ENCODE measurements at regions not wholly inside any gene's neighbourhood (a gene's known extent, or its start where the extent isn't known, plus 50 kb on each side); places are given as distances from the start of the nearest gene placed in this dataset.

DNA sequence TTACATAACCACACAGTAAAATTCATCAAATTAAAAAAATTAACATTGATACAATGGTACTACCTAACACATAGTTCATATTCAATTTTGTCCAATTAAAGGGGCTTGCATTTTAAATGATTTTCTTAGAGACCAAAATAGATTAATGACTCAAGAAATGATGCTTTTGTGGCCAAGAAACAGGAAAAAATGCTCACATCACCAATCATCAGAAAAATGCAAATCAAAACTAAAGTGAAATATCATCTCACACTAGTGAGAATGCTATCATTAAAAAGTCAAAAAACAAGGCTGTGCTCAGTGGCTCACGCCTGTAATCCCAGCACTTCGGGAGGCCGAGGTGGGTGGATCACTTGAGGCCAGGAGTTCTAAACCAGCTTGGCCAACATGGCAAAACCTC lies 235.6 kb downstream of the PIK3C3 start:
- no peaks in the 10 kb centered on the region for H3K9me3 ChIP-seq (ENCODE audit: control insufficient read depth, insufficient read depth, low read length)
- no peaks in the 10 kb centered on the region for H3K36me3 ChIP-seq (ENCODE audit: control insufficient read depth, low read length)

DNA sequence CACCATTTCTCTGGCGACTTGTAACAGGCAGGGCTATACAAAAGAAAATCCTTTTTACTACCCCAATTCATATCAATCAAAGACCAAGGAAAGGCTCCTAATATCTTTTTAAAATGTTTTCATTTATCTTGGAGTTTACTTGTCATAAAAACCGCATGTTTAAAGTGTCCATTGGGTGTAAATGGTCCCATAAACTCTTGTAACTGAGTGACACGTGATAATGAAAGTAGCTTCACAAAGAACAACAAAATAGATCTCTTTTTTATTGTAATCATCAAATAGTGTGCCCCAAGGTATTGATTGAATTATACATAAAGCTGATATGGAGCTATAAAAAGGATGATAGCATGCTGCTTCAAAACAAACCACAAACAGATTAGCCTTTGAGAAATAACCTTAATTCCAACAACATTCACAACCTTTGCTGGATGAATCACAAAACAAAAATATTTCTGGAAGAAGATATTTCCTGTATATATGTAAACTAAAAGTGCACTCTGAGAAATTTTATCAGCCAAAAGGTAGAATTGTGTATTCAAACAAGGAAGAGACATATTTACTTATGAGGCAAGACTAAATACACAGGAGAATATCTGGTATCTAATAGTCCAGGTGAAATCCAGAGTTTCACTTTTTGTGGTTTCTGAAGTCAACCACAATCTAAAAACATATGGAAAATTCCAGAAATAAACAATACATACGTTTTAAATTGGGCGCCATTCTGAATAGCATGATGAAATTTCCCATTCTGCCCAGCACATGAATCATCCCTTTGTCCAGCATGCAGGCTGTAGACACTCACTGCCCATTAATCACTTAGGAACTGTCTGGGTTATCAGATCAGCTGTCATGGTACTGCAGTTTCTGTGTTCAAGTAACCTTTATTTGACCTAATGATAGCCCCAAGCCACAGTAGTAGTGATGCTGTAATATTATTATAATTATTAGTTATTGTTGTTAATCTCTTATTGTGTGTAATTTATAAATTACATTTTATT lies 237.5 kb downstream of the PIK3C3 start:
- Histone ChIP-seq H4K20me1 (ENCODE audit: control insufficient read depth, insufficient read depth, low read depth, low read length) (no peaks in the 10 kb centered on the region), H3K9me2 (replicated peaks; ENCODE audit: control insufficient read depth, low read length) (no peaks in the 10 kb centered on the region), H3K36me3 (ENCODE audit: control insufficient read depth, low read length) (no peaks in the 10 kb centered on the region), H3K27ac (ENCODE audit: low read depth, low read length) (no peak overlapping the region), H3K79me2 (ENCODE audit: control insufficient read depth, low read length) (no peaks in the 10 kb centered on the region), H3K4me3 (ENCODE audit: low read length) (no peak overlapping the region), H3K4me1 (ENCODE audit: control insufficient read depth, low read length) (no peaks in the 10 kb centered on the region), H3F3A (ENCODE audit: control insufficient read depth, insufficient read depth) (no peaks in the 10 kb centered on the region), H3K4me2 (ENCODE audit: low read length) (no peak overlapping the region), H3K27me3 (ENCODE audit: control insufficient read depth, low read length) (no peaks in the 10 kb centered on the region), H3K9me3 (ENCODE audit: control insufficient read depth, insufficient read depth, low read length) (no peaks in the 10 kb centered on the region)
- no peak for TF ChIP-seq EZH2phosphoT487 (IDR thresholded peaks at IDR 0.05; ENCODE audit: borderline replicate concordance, low read length)
- TF ChIP-seq, protein P1, sequence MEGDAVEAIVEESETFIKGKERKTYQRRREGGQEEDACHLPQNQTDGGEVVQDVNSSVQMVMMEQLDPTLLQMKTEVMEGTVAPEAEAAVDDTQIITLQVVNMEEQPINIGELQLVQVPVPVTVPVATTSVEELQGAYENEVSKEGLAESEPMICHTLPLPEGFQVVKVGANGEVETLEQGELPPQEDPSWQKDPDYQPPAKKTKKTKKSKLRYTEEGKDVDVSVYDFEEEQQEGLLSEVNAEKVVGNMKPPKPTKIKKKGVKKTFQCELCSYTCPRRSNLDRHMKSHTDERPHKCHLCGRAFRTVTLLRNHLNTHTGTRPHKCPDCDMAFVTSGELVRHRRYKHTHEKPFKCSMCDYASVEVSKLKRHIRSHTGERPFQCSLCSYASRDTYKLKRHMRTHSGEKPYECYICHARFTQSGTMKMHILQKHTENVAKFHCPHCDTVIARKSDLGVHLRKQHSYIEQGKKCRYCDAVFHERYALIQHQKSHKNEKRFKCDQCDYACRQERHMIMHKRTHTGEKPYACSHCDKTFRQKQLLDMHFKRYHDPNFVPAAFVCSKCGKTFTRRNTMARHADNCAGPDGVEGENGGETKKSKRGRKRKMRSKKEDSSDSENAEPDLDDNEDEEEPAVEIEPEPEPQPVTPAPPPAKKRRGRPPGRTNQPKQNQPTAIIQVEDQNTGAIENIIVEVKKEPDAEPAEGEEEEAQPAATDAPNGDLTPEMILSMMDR (IDR thresholded peaks at IDR 0.05; ENCODE audit: low read depth, low read length, poor library complexity, severe bottlenecking) = no peak

More for the DNA sequence above, 235.6 kb downstream of the PIK3C3 start:
- H3K9me2 ChIP-seq (replicated peaks; ENCODE audit: control insufficient read depth, low read length) = no peaks in the 10 kb centered on the region
- H3K4me1 ChIP-seq (ENCODE audit: control insufficient read depth, low read length) = no peaks in the 10 kb centered on the region
- no peaks in the 10 kb centered on the region for H4K20me1 ChIP-seq (ENCODE audit: control insufficient read depth, insufficient read depth, low read depth, low read length)
- TF ChIP-seq, protein P1 (IDR thresholded peaks at IDR 0.05; ENCODE audit: low read depth, low read length, poor library complexity, severe bottlenecking) = no peak
- TF ChIP-seq EZH2phosphoT487 (IDR thresholded peaks at IDR 0.05; ENCODE audit: borderline replicate concordance, low read length) = no peak
- H3F3A ChIP-seq (ENCODE audit: control insufficient read depth, insufficient read depth) = no peaks in the 10 kb centered on the region
- no peak overlapping the region for H3K4me3 ChIP-seq (ENCODE audit: low read length)
- no peaks in the 10 kb centered on the region for H3K79me2 ChIP-seq (ENCODE audit: control insufficient read depth, low read length)
- no peak overlapping the region for H3K4me2 ChIP-seq (ENCODE audit: low read length)
- H3K27ac ChIP-seq (ENCODE audit: low read depth, low read length) = no peak overlapping the region
- H3K27me3 ChIP-seq (ENCODE audit: control insufficient read depth, low read length) = no peaks in the 10 kb centered on the region

DNA sequence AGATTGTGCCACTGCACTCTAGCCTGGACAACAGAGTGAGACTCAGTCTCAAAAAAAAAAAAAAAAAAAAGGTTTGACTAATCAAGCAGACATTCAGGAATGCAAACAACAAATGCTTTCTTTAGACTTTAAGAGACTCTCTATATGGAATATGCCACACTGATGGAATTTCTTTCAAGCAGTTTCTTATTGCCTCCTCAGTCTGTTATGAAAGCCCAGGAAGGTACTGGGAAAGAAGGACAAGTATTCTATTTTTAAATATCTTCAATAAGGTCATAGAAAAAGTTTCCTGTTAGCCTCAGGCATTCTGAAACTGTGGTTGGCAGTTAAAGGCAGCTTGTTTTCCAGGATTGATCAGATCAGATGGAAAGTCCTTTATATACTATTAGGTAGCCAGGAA lies 241.6 kb downstream of the PIK3C3 start:
- H3K9me2 ChIP-seq (replicated peaks; ENCODE audit: control insufficient read depth, low read length) = no peaks in the 10 kb centered on the region
- no peak overlapping the region for H3K4me3 ChIP-seq (ENCODE audit: low read length)
- H3K4me1 ChIP-seq (ENCODE audit: control insufficient read depth, low read length) = no peaks in the 10 kb centered on the region
- no peaks in the 10 kb centered on the region for H3K9me3 ChIP-seq (ENCODE audit: control insufficient read depth, insufficient read depth, low read length)
- no peaks in the 10 kb centered on the region for H4K20me1 ChIP-seq (ENCODE audit: control insufficient read depth, insufficient read depth, low read depth, low read length)
- no peak overlapping the region for H3K27ac ChIP-seq (ENCODE audit: low read depth, low read length)
- H3K27me3 ChIP-seq (ENCODE audit: control insufficient read depth, low read length) = no peaks in the 10 kb centered on the region
- no peaks in the 10 kb centered on the region for H3F3A ChIP-seq (ENCODE audit: control insufficient read depth, insufficient read depth)
- TF ChIP-seq EZH2phosphoT487 (IDR thresholded peaks at IDR 0.05; ENCODE audit: borderline replicate concordance, low read length) = no peak
- TF ChIP-seq, protein P1 (IDR thresholded peaks at IDR 0.05; ENCODE audit: low read depth, low read length, poor library complexity, severe bottlenecking) = no peak
- H3K4me2 ChIP-seq (ENCODE audit: low read length) = no peak overlapping the region
- H3K36me3 ChIP-seq (ENCODE audit: control insufficient read depth, low read length) = no peaks in the 10 kb centered on the region
- H3K79me2 ChIP-seq (ENCODE audit: control insufficient read depth, low read length) = no peaks in the 10 kb centered on the region

Data from DOHH2 (cell line).